ENCODE measurements at regions not wholly inside any gene's neighbourhood (a gene's known extent, or its start where the extent isn't known, plus 50 kb on each side); places are given as distances from the start of the nearest gene placed in this dataset.

- TF ChIP-seq POLR2A (IDR thresholded peaks at IDR 0.05) (no peak), CTCF (IDR thresholded peaks at IDR 0.05) (no peak), POLR2AphosphoS5 (IDR thresholded peaks at IDR 0.05) (no peak)
Measured at GRCh38 chr12:70176290-70176689, 66.9 kb upstream of the CNOT2 start.

Data from breast epithelium (tissue), 3 donors.